NCI-H2029 (cell line): ENCODE measurements at regions not wholly inside any gene's neighbourhood (a gene's known extent, or its start where the extent isn't known, plus 50 kb on each side); places are given as distances from the start of the nearest gene placed in this dataset.
"Not testable (repeated sequence)": the region's sequence is repeated elsewhere in the genome, so short reads cannot be mapped to it uniquely, and the experiment has no call there.

Experiments used
- DNase-seq: peaks from one replicate; lab custom pipeline; 2025; lab: John Stamatoyannopoulos, UW

GRCh38 chr9:29609282-29609681 is 2036.0 kb upstream of the C9orf72 start:
- DNase-seq, result no peak

- DNase-seq, result no peak
Observed at GRCh38 chr9:29613773-29614172, 2040.5 kb upstream of the C9orf72 start.

GRCh38 chr9:29616844-29617243 is 2043.6 kb upstream of the C9orf72 start:
- no peak for DNase-seq

- DNase-seq, result no peak
Observed at GRCh38 chr9:29625292-29625731, 2052.0 kb upstream of the C9orf72 start.

DNA sequence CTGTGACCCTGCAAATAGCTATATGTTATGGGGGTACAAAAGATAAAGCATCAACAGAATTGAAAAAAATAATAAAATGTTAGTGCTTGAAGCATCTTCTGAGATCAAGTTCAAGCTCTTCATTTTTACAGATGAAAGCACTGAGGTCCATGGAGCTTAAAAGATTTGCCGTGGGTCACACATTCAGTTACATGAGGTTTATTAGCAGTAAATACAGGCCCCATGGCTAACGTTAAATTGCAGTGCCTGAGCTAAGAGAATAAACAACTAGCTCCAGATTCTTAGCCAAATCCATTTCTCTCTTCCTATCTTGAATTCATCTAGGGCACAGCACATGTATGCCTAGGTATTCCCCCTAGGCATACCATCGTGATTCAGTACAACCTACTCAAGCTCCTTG is 2052.7 kb upstream of the C9orf72 start:
- DNase-seq, result no peak

GRCh38 chr9:29628856-29629255 is 2055.6 kb upstream of the C9orf72 start:
- DNase-seq, result not testable (repeated sequence)

DNA sequence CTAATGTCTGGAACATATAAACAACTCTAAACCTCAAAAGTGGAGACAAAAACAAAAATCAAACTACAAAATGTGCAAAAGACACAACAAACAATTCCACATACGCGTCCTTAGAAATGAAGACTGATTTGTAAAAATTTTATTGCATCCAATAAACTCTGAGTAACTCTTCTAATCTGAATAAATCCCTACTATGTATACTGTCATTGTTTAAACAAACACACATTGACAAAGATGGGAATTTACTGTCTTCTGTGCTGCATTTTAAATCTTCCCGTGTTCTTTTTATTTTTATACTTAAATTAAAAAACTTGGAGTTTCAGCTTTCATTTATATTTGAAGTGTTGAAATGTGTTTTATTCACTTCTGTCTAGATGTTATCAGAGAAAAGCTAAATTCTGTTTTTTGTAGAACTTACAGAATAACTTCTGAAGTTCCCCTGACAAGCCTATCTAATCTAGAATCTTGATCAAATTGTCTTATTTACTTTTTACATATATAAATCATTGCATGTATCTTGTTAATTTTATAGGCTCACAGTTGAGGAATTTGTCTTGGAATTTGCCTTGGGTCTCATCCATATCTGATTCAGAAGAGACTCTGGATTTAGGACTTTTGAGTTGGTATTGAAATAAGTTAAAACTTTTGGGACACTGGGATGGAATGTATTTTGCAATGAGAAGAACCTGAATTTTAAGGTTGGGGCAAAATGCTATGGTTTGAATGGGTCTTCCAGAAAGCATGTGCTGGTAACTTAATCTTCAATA is 2064.4 kb upstream of the C9orf72 start:
- DNase-seq, result no peak

DNA sequence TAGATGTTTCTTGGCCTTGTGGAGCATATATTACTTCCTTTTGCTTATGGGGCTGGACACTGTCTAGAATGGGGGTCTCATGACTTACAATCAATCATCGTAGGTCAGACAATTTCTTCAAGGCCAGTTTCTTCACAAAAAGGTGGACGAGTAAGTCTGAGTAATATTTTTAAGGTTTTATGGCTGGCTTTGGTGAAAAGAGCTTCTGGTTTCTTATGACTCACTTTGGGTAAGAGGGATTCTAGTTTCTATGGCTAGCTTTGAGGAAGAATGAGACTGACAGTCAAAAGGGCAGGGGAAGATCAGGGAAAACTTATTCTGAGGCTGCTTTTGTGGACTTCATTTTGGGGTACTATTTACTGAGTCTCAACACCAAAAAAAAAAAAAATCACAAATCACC is 2067.2 kb upstream of the C9orf72 start:
- DNase-seq, result no peak

DNA sequence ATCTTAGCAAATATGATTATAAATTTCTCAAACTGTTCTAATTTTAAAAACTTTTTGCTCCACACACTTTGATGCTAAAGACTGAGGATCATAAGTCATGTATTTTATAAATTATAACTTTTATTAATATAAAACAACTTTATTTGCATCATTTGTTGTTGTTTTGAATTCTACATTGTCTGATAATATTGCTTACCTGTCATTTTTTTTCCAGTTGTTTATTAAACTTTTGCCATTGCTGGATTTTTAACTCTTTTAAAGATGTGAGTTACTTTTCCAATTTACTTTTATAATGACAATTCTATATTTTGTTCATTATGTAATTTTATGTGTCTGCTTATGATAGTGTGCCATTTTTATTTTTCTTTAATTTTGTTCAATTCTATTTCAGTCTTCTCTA is 2071.2 kb upstream of the C9orf72 start:
- DNase-seq, result no peak

DNA sequence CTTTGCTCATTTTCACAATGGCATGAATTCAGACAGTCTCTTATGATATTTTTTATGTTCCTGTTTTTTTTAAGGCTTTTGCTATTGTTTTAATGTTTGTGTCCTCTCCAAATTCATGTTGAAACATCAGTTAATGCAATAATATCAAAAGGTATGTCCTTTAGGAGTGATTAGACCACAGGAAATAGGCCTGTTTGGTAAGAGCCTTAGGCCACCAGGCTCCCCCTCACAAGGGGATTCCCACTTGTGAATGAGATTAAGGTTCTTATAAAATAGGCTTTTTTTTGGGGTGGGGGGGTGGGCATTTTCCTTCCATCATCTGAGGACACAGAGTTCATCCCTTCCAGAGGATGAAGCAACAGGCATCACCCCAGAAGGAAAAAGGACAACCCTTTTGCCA is 2074.2 kb upstream of the C9orf72 start:
- DNase-seq, result no peak

DNA sequence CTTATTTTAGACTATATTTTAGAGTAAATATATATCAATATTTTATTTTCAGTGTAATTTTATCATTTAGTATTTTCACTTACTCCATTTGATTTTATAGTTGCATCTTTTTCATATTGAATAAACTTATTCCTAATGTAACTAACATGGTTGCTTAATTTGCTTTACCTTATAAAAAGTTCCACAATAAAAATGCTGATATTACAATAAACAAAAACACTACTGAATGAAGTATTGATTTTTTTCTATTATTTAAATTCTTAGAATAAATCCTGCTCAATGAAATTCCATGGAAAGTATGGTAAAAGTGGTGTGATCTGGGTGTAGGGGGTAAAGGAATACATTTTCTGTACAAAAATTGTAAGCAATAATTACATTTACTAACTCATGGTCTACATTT is 2074.9 kb upstream of the C9orf72 start:
- no peak for DNase-seq

- no peak for DNase-seq
Observed at GRCh38 chr9:29648601-29649000, 2075.3 kb upstream of the C9orf72 start.

- no peak for DNase-seq
Observed at GRCh38 chr9:29656641-29657406, 2083.5 kb upstream of the C9orf72 start.

DNA sequence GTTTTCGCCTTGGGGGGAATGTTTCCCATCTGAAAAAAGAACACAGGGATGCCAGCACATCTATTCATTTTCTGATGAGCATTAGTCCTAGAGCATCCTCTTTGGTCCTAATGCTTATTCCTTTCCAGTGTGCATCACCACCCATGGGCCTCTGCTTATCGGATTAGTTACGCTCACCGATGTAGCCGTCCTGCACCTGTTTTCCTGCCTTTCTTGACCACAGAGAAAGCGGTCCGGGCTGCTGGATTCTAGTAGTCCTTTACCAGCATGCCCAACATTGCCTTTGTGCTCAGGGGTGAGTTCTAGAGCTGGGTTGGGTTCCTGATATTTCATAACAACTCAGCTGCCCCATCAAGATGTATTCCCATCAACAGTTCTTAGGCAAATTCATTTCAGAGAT is 2084.5 kb upstream of the C9orf72 start:
- DNase-seq, result no peak

DNA sequence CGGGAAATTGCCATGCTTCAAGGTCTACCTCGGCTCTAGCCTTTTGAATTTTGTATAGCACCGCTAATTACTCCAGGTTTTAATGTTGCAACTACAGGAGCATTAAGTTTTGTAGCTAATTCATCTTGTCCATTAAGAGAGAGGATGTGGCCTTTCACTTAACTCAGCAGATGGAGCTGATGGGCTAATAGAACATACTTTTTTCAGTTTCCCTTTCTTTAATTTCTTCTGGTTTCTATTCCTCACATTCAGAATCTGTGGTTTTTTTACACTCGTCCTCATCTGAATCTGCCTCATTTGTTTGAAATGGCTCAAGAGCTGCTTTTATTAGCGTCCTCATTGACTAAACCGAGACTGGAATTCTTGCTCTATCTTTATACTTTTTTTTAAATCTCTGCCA is 2085.7 kb upstream of the C9orf72 start:
- DNase-seq, result no peak

GRCh38 chr9:29659736-29660135 is 2086.5 kb upstream of the C9orf72 start:
- DNase-seq, result no peak

GRCh38 chr9:29668732-29669131 is 2095.5 kb upstream of the C9orf72 start:
- no peak for DNase-seq

GRCh38 chr9:29669613-29670012 is 2096.3 kb upstream of the C9orf72 start:
- no peak for DNase-seq

DNA sequence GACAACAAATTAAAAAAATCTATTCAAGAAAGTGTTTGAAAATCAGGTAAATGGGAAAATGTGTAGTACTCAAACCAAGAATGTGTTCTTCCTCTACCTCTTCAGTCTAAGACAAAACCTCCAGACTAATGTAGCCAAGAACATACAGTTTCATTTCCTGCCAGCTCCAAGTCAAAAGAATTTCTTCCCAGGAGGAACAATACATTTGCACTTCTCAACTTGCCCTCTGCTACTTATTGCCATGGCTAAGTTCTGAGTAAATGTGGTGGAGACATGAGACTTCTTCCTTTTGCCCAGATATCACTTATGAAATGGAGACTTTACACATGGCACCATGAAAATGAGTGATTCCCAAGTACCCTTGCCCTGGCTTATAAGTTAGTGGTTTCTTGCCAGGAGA is 2112.2 kb upstream of the C9orf72 start:
- DNase-seq, result no peak

DNA sequence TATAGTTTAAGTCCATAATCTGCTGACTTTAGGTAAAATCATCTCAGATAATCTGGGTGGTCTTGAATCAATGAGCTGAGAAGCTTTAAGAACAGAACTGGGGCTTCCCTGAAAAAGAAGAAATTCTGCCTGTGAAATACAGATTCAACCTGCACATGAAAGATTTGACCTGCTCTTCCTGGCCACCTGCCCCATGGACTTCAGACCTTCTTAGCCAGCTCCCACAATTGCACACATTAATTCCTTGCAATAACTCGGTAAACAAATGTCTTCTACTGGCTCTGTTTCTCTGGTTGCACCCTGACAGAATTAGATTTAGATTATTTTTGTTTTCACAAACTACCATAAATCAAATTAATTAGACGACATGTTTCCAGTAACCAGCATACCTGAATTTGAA is 2117.9 kb upstream of the C9orf72 start:
- DNase-seq, result no peak

DNA sequence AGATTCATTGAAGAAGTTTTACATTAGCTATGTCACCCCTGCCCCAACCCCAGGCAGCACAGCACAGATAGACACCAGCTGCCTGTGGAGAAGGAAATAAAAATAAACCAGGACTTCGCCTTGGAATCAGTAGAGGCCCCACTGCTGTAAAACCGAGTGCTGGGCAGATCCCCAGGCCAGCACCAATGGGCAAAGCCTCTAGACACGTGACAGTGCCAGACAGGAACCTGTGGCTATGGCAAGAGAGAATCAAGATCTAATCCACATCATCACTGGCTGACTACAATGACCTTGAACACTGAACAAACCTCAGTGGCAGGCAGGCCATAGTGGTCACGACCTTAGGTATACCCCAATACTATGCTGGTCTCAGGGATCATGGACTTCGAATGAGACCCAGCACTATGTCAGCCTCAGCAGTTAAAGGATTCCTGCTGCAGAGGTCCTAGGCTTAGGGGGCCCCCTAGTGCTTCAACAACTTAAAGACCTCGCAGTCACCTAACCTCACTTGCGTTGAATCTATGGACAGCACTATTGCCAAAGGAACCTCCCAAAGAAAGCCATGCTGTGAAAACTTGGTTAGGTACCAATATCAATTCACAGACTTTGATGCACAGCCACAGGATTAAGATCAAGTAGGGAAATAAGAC is 2118.6 kb upstream of the C9orf72 start:
- DNase-seq, result no peak

DNA sequence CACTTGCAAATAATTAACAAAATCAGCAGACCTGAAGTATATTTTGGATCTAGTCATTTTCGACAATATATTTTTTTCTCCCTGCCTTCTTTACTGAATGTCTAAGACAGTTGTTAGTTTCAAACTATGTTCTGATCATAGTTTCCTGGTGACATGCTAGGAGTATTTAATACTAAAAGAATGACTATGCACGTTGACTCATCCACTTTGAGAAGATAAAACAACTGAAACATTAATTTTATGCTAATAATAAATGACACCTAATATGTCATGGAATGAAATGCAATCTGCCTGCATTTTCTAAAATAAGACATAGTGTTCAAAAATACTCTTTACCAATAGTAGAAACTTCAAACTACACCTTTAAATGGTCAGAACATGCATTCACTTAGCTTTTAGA is 2123.7 kb upstream of the C9orf72 start:
- DNase-seq, result no peak

DNA sequence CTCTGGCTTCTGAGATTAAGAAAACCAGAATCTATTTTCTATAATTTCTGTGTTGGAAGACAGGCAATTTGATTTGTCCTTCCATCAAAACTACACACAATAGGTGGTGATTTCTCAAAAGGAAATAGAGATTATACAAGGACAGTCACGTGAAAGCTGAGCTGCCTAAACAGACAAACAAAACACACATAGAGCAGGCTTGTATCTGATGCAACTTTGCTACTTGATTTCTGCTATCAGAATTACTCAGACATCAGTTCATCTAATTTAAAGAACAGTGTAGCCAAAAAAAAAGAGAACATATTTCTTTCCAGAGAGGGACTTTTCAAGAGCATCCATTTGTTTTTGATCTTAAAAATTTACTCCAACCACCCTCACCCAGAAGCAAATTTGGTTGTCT is 2128.3 kb upstream of the C9orf72 start:
- DNase-seq, result no peak
